CD4-positive, alpha-beta T cell treated with Interleukin-2 at 100 ng/mL for 4 hours (primary cell): ENCODE measurements at regions not wholly inside any gene's neighbourhood (a gene's known extent, or its start where the extent isn't known, plus 50 kb on each side); places are given as distances from the start of the nearest gene placed in this dataset.

Source experiments
- DNase-seq: peaks from one replicate; pipeline ENCODE4 v3.0.0-alpha.2; 2020; ENCODE audit warnings: low spot score

- no peak for DNase-seq
Observed at GRCh38 chr15:46315434-46315833, 680.6 kb downstream of the SQOR start.

- no peak for DNase-seq
Observed at GRCh38 chr15:46316024-46316423, 681.2 kb downstream of the SQOR start.

- DNase-seq = no peak
Observed at GRCh38 chr15:46317029-46317428, 682.2 kb downstream of the SQOR start.

- no peak for DNase-seq
Observed at GRCh38 chr15:46322753-46323152, 687.9 kb downstream of the SQOR start.

- DNase-seq = no peak
Observed at GRCh38 chr15:46326173-46326572, 691.3 kb downstream of the SQOR start.

GRCh38 chr15:46328821-46329220 lies 694.0 kb downstream of the SQOR start:
- no peak for DNase-seq

GRCh38 chr15:46329876-46330275 lies 695.0 kb downstream of the SQOR start:
- no peak for DNase-seq

- DNase-seq = no peak
Observed at GRCh38 chr15:46331546-46331945, 696.7 kb downstream of the SQOR start.

GRCh38 chr15:46343196-46343935 lies 708.5 kb downstream of the SQOR start:
- no peak for DNase-seq

GRCh38 chr15:46344115-46344724 lies 709.4 kb downstream of the SQOR start:
- DNase-seq = no peak

- DNase-seq = no peak
Observed at GRCh38 chr15:46344915-46345314, 710.1 kb downstream of the SQOR start.

GRCh38 chr15:46354443-46354842 lies 719.6 kb downstream of the SQOR start:
- DNase-seq = no peak

- DNase-seq = no peak
Observed at GRCh38 chr15:46365572-46365971, 730.7 kb downstream of the SQOR start.

GRCh38 chr15:46366360-46367007 lies 731.7 kb downstream of the SQOR start:
- no peak for DNase-seq

GRCh38 chr15:46383978-46384377 lies 749.1 kb downstream of the SQOR start:
- DNase-seq = no peak

- no peak for DNase-seq
Observed at GRCh38 chr15:46386356-46386755, 751.5 kb downstream of the SQOR start.

- DNase-seq = no peak
Observed at GRCh38 chr15:46389739-46390138, 754.9 kb downstream of the SQOR start.

GRCh38 chr15:46394463-46394862 lies 759.6 kb downstream of the SQOR start:
- no peak for DNase-seq

GRCh38 chr15:46408312-46408711 lies 773.5 kb downstream of the SQOR start:
- no peak for DNase-seq

- no peak for DNase-seq
Observed at GRCh38 chr15:46409841-46410301, 775.0 kb downstream of the SQOR start.

- DNase-seq = no peak
Observed at GRCh38 chr15:46410705-46411104, 775.9 kb downstream of the SQOR start.

GRCh38 chr15:46411900-46412299 lies 777.1 kb downstream of the SQOR start:
- no peak for DNase-seq

- DNase-seq = no peak
Observed at GRCh38 chr15:46413799-46414198, 779.0 kb downstream of the SQOR start.
